ENCODE measurements at regions not wholly inside any gene's neighbourhood (a gene's known extent, or its start where the extent isn't known, plus 50 kb on each side); places are given as distances from the start of the nearest gene placed in this dataset.

DNA sequence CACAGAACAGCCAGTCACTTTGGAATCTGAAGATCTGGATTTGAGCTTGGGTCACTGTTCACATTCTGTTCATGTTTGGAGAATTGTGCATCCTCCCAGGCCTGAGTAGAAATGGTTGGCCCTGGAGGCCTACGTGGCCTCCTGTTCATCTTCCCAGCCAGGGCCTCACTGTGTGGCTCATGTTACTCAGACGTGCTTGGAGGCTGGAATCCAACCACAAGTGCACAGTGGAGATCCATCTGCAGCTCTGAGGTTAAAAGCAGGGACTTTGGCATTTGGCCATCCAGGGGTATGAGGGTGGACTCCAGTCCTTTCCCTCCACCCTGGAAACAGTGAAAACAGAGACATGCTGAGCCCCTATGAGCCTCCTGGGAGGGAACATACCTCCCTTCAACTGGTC lies 709.0 kb upstream of the IGFBP3 start:
- intact Hi-C loops (cut with DNase I): no loop called here
- no peaks in the 10 kb centered on the region for H3K27me3 ChIP-seq
- H3K36me3 ChIP-seq: no peaks in the 10 kb centered on the region
- no peaks in the 10 kb centered on the region for H3K4me1 ChIP-seq
- H3K27ac ChIP-seq: no peak overlapping the region
- TF ChIP-seq, protein P1, sequence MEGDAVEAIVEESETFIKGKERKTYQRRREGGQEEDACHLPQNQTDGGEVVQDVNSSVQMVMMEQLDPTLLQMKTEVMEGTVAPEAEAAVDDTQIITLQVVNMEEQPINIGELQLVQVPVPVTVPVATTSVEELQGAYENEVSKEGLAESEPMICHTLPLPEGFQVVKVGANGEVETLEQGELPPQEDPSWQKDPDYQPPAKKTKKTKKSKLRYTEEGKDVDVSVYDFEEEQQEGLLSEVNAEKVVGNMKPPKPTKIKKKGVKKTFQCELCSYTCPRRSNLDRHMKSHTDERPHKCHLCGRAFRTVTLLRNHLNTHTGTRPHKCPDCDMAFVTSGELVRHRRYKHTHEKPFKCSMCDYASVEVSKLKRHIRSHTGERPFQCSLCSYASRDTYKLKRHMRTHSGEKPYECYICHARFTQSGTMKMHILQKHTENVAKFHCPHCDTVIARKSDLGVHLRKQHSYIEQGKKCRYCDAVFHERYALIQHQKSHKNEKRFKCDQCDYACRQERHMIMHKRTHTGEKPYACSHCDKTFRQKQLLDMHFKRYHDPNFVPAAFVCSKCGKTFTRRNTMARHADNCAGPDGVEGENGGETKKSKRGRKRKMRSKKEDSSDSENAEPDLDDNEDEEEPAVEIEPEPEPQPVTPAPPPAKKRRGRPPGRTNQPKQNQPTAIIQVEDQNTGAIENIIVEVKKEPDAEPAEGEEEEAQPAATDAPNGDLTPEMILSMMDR (IDR thresholded peaks at IDR 0.05): no peak
- no peaks in the 10 kb centered on the region for H3K9me3 ChIP-seq
- H3K4me3 ChIP-seq: no peak overlapping the region
- no peak for DNase-seq (ENCODE audit: extremely low spot score in 2 of 2)

DNA sequence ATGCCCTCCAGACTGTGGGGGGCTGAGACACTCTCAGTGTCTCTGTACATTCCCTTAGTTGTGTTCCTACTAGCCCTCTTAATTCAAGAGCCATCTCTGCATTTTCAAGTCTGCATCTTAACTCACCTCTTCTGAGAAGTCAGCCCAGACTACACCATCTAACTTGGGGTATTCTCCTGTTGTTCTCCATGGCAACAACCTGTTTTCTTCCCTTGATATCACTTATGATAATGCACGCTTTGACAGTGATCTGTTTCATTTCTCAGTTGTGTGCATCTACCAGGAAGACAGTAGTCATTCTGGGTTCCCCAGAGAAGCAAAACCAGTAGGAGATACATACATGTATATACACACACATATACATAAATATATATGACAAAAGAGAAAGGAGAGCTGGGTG lies 707.3 kb upstream of the IGFBP3 start:
- Histone ChIP-seq H3K27ac (no peak overlapping the region), H3K4me1 (no peaks in the 10 kb centered on the region), H3K4me3 (no peak overlapping the region), H3K9me3 (no peaks in the 10 kb centered on the region), H3K36me3 (no peaks in the 10 kb centered on the region), H3K27me3 (no peaks in the 10 kb centered on the region)
- intact Hi-C loops (cut with DNase I): no loop called here
- no peak for DNase-seq (ENCODE audit: extremely low spot score in 2 of 2)
- TF ChIP-seq, protein P1 (IDR thresholded peaks at IDR 0.05): no peak
- TF ChIP-seq POLR2A (IDR thresholded peaks at IDR 0.05) (no peak), POLR2AphosphoS5 (IDR thresholded peaks at IDR 0.05; ENCODE audit: insufficient read depth in 1 of 2, low read depth in 1 of 2) (no peak)

DNA sequence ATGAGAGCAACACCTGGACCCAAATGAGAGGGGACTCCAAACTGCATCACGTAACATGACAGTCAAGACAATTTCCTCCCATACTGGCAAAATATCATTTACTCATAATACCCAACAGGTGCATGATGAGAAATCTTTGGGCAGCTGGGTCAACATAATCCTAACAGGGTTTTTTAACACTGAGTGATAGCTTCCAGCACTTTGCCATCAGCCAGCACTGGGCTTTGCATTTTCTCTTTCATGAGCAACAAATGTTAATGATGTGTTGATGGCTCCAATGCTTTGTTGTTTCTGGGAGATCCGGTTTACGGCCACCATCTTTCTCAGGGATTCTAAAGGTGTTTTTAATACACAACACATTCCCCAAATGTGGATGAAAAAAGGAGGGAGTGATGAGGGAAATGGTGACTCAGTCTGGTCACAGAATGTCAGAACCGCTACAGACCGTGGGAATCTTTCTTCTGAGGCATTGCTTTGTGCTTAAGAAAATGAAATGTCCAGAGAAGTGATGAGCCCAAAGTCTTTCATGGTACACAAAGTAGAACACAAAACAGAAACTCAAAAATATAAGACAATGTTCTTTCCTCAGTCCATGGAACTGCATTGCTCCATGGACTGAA lies 705.7 kb upstream of the IGFBP3 start:
- TF ChIP-seq POLR2AphosphoS5 (IDR thresholded peaks at IDR 0.05; ENCODE audit: insufficient read depth in 1 of 2, low read depth in 1 of 2) (no peak), POLR2A (IDR thresholded peaks at IDR 0.05) (no peak)
- TF ChIP-seq, protein P1 (IDR thresholded peaks at IDR 0.05): no peak
- Histone ChIP-seq H3K27me3 (no peaks in the 10 kb centered on the region), H3K27ac (no peak overlapping the region), H3K9me3 (no peaks in the 10 kb centered on the region), H3K36me3 (no peaks in the 10 kb centered on the region), H3K4me3 (no peak overlapping the region), H3K4me1 (no peaks in the 10 kb centered on the region)
- DNase-seq (ENCODE audit: extremely low spot score in 2 of 2): no peak
- intact Hi-C loops (cut with DNase I): no loop called here

DNA sequence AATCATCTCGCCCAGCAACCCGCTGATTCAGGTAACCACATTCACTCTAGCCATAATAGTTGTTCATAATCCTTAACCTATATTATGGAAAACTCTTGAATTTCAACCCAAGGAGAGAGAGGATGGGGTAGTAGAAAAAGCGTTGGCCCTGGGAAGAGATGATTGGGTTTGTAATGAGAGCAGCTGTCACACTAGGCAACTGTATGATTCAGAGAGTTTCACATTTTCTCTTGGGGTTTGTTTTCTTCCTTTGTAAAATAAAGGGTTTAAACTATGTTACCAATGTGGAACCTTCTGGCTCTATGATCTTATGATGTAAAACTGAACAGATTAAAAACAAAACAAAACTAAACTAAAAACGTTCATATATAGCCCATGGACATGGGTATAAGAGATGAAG lies 705.2 kb upstream of the IGFBP3 start:
- Histone ChIP-seq H3K36me3 (no peaks in the 10 kb centered on the region), H3K27ac (no peak overlapping the region), H3K9me3 (no peaks in the 10 kb centered on the region), H3K27me3 (no peaks in the 10 kb centered on the region), H3K4me3 (no peak overlapping the region), H3K4me1 (no peaks in the 10 kb centered on the region)
- intact Hi-C loops (cut with DNase I): no loop called here
- TF ChIP-seq POLR2AphosphoS5 (IDR thresholded peaks at IDR 0.05; ENCODE audit: insufficient read depth in 1 of 2, low read depth in 1 of 2) (no peak), POLR2A (IDR thresholded peaks at IDR 0.05) (no peak)
- TF ChIP-seq, protein P1 (IDR thresholded peaks at IDR 0.05): no peak
- no peak for DNase-seq (ENCODE audit: extremely low spot score in 2 of 2)

DNA sequence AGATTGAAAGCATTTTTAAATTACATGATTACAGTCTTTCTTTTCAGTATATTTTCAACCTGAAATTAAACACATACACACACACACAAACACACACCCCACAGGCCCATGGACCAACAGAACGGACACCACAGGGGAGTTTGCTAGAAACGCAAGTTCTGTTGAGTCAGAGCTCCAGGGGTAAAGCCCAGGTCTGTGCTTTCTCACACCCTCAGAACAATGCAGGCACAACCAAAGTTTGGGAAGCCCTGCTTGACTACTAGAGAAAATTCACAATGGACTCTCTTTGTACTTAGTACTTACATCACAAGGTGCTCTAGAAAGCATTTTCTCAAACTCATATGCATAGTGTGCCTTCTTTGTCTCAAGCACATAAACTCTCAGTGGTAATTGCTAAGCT lies 704.0 kb upstream of the IGFBP3 start:
- no peaks in the 10 kb centered on the region for H3K9me3 ChIP-seq
- no peaks in the 10 kb centered on the region for H3K27me3 ChIP-seq
- intact Hi-C loops (cut with DNase I): no loop called here
- DNase-seq (ENCODE audit: extremely low spot score in 2 of 2): no peak
- no peak overlapping the region for H3K4me3 ChIP-seq
- H3K36me3 ChIP-seq: no peaks in the 10 kb centered on the region
- H3K4me1 ChIP-seq: no peaks in the 10 kb centered on the region
- TF ChIP-seq POLR2A (IDR thresholded peaks at IDR 0.05) (no peak), POLR2AphosphoS5 (IDR thresholded peaks at IDR 0.05; ENCODE audit: insufficient read depth in 1 of 2, low read depth in 1 of 2) (no peak)
- TF ChIP-seq, protein P1 (IDR thresholded peaks at IDR 0.05): no peak
- H3K27ac ChIP-seq: no peak overlapping the region
